HG02852 (cell line): ENCODE measurements at regions not wholly inside any gene's neighbourhood (a gene's known extent, or its start where the extent isn't known, plus 50 kb on each side); places are given as distances from the start of the nearest gene placed in this dataset.

Experiments used
- ATAC-seq: cut with Tn5 transposase; IDR thresholded peaks from one replicate; pipeline ENCODE4 v1.9.1; 2021; ENCODE audit warnings: mild to moderate bottlenecking, moderate library complexity; ENCODE audit not compliant: unreplicated experiment

GRCh38 chr2:234286118-234286598, 210.7 kb downstream of the ARL4C start:
- ATAC-seq: no peak

- no peak for ATAC-seq
Measured at GRCh38 chr2:234285541-234285940, 211.3 kb downstream of the ARL4C start.

GRCh38 chr2:234279637-234280036, 217.2 kb downstream of the ARL4C start:
- ATAC-seq: no peak

GRCh38 chr2:234278556-234279255, 218.2 kb downstream of the ARL4C start:
- ATAC-seq: no peak

- no peak for ATAC-seq
Measured at GRCh38 chr2:234275515-234275914, 221.4 kb downstream of the ARL4C start.

- ATAC-seq: no peak
Measured at GRCh38 chr2:234273887-234274584, 222.8 kb downstream of the ARL4C start.

GRCh38 chr2:234272069-234272850, 221.8 kb downstream of the SPP2 start:
- ATAC-seq: no peak

- no peak for ATAC-seq
Measured at GRCh38 chr2:234271338-234271737, 220.8 kb downstream of the SPP2 start.

GRCh38 chr2:234269769-234270204, 219.3 kb downstream of the SPP2 start:
- ATAC-seq: no peak

GRCh38 chr2:234267534-234267933, 217.0 kb downstream of the SPP2 start:
- ATAC-seq: no peak

GRCh38 chr2:234266952-234267351, 216.4 kb downstream of the SPP2 start:
- ATAC-seq: no peak

- ATAC-seq: no peak
Measured at GRCh38 chr2:234265206-234265605, 214.7 kb downstream of the SPP2 start.

GRCh38 chr2:234261736-234262135, 211.2 kb downstream of the SPP2 start:
- no peak for ATAC-seq

- ATAC-seq: no peak
Measured at GRCh38 chr2:234259440-234259839, 208.9 kb downstream of the SPP2 start.

GRCh38 chr2:234258562-234259141, 208.2 kb downstream of the SPP2 start:
- ATAC-seq: no peak

- no peak for ATAC-seq
Measured at GRCh38 chr2:234257859-234258561, 207.5 kb downstream of the SPP2 start.

- ATAC-seq: no peak
Measured at GRCh38 chr2:234256516-234256915, 206.0 kb downstream of the SPP2 start.

GRCh38 chr2:234254783-234255521, 204.4 kb downstream of the SPP2 start:
- ATAC-seq: no peak

GRCh38 chr2:234252772-234253171, 202.3 kb downstream of the SPP2 start:
- ATAC-seq: no peak
